ENCODE measurements at regions not wholly inside any gene's neighbourhood (a gene's known extent, or its start where the extent isn't known, plus 50 kb on each side); places are given as distances from the start of the nearest gene placed in this dataset.
"Not testable (repeated sequence)": the region's sequence is repeated elsewhere in the genome, so short reads cannot be mapped to it uniquely, and the experiment has no call there.

DNA sequence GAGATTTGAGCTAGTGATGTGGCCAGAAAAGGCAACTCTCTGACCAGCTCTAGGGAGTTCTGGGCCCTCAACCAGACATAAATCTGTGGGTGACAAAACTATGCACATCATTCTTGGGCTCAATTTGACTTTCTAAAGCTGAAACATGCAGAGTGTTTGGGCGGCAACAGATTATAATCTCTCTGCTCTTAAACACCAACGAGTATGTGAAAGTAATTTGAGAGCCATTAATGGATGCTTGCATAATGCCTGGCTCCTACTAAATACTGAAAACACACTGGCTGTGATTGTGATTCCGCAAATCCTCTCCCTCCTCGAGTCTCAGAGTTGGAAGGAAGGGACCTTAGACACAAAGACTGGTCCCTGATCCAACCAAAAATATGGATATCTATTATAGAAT lies 186.7 kb downstream of the UACA start:
- no peak for DNase-seq (ENCODE audit: low spot score)

DNA sequence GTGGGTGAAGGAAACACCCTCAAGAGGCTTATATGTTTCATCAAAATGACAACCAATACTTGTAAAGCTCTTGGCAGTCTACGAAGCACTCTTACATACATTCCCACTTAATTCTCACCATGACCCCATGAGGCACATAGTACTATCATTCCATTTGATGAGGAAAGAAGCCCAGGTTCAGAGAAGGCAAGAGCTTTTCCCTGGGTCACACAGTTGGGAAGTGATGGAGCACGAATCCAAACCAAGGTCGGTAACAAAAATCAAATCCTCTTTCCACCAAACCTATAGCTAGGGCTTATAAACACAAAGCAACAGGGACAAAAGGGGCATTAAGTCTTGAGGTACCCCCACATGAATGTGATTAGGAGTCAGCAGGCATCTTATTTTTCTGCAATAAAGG lies 187.1 kb downstream of the UACA start:
- no peak for DNase-seq (ENCODE audit: low spot score)

DNA sequence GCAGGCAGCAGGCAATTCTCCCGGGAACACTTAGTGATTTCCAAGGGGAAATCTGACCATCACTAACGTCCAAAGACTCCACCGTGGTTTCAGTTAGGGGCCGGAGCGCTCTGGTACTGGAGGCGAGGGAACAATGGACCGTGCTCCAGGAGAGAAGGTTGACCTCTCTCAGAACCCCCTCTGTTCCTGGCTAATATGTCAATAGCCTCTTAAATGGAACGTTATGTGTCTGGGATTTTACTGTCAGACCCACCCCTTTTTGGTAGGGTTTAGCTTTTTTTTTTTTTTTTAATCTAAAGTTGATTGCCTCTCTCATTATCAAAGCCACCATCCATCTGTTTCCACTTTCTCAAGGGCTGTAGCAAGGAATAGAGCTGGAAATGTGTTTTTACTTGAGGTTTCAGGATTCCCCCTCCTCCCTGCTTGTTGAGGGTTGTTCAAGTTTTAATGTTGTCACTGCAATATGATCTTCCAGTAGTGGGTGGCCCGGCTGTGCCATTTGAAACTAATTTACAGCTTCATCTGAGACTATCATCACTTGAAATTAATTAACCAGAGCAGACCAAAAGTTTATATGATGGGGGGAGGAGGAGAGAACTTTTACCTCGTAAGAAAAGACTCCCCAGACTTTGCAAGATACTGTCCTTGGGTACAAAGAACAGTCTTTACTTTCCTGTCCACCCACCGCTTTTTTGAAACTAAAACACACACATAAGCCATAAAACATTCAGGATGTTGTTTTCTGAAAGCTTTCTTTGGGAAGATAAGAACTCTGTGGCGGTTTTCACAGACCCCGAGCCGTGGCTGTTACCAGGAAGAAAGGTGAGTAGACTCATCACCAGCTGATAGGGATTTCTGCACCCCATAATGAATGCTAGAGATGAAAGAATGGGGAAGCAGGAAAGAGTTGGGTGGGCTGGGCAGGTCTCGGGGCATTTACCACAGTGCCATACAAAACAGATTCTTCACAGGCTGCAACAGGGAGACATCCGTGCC lies 187.8 kb downstream of the UACA start:
- no peak for DNase-seq (ENCODE audit: low spot score)

DNA sequence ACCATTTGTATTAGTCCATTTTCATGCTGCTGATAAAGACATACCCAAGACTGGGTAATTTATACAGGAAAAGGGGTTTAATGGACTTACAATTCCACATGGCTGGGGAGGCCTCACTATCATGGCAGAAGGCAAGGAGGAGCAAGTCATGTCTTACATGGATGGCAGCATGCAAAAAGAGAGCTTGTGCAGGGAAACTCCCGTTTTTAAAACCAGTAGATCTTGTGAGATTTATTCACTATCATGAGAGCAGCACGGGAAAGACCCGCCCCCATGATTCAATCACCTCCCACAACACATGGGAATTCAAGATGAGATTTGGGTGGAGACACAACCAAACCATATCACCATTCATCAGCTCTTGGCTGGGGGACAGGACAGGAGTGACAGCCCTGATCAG lies 189.0 kb downstream of the UACA start:
- not testable (repeated sequence) for DNase-seq (ENCODE audit: low spot score)

DNA sequence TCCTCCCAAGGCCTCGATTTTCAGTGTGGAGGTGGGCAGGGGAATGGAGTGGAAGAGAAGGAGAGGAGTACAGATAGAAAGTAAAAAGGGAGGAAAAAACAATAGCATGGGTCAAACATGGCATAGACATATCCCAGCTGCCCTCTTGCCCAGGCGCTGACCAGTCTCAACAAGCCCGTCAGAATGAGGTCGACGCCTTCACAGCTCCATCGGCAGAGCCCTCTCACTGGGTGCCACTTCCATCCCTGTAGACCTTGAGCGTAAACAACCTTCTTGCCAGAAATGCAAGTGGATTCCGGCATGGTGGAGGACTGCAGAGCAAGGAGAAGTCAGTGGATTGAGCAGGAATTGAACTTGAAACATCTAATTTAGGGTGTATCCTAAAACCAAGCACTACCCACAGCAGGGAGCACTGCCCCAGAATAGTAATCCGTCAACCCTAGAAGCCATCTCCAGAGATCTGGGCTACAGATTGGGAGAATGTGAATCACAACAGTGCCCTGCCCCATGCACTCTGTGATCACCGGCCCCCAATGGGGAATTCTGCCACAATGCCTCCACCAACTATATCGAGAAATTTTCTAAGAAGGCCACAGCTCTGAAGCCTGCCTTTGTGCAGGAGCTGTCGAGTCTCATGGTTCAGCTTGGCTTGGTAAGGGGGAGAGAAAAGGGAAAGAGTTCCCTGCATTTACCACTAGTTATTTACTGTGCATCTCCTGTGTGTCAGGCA lies 190.1 kb downstream of the UACA start:
- DNase-seq (ENCODE audit: low spot score) = no peak

DNA sequence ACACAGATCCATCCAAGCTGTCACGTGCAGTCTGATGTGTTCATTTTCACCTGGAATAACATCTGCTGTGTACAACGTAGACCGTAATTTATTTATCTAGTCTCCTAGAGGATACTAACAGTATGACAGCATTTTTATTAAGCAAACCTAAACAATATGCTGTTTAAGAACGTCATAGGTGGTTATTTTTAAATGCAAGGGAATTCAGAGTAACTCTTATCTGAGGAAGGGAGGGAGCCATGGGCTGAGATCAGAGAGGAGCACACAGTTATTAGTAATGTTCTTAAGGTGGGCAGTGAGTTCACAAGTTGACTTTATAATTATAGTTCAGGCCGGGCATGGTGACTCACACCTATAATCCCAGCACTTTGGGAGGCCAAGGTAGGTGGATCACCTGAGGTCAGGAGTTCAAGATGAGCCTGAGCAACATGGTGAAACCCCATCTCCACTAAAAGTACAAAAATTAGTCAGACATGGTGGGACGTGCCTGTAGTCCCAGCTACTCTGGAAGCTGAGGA lies 193.6 kb downstream of the UACA start:
- no peak for DNase-seq (ENCODE audit: low spot score)

DNA sequence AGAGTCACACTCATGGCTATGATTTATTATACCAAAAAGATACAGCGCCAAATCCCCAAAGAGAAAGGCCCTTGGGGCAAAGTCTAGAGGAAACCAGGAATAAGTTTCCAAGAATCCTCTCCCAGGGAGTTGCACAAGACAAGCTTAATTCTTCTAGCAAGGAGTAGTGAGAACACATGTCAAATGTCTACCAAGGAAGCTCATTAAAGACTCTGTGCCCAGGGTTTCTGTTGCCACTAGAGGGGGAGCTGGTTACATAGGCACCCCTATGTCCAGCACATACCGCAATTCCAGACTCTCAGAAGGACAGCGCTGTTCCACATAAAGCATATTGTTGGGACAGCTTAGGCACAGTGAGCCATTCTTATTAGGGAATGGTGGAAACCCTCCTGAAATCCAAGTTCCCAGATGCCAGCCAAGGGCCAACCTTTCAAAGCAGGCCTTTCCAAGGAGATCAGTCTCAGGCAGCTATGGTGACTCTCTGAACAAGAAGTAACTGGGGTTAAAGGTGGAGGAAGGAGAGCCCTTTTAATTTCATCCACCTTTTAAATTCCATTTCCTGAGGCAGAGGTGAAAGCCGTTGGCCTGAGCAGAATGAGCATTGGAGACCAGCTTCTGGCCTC lies 194.2 kb downstream of the UACA start:
- peak; percentile 62 for DNase-seq (ENCODE audit: low spot score)

DNA sequence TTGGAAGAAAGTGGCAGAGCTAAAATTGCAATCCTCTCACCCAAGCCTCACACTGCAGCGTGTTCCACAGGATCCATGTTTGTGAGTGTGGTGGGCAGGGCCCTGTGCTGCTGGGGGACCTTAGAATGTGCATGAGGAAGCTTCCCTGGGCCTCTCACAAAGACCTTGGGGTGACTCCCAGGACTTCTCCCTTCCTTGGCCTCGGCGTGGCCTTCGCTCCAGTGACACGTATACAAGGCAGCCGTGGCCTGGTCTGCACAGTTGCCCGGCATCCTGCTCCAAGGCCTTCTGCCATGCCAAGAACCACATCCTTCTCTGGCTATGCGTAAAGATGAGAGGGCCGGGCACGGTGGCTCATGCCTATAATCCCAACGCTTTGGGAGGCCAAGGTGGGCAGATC lies 196.4 kb downstream of the UACA start:
- no peak for DNase-seq (ENCODE audit: low spot score)

DNA sequence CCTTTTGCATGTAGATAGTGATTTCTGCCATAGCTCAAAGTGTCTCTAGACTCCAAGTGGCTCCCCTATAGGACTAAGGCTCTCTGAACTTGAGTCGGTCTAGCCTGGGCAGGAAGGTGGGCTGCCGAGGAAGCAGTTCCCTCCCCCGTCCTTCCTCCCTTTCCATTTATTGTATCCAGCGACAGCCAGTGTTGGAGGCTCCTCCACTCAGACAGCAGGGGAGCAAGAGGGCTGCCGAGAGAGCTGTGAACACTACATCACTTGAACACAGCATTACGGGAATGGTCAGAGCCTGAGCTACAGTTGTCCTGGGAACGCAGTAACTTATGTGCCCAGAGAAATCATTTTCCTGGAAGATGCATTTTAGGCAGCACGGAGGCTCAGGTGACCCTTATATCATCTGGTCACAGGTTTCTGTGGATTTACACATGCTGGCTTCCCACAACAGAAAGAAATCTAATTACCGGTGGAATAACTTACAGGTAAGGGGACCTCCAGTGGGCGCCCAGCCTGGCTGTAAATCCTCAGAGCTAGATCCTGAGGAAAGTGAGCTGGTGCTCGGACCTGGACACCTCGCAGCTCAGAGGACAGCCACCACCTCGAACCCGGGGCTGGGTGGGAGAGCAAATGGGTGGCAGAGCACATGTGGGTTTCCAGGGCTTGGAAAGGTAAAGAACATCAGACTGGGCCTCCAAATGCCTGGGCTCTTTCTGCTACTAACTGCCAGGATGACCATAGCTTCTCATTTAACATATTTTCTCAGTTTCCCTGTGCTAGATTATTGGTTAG lies 197.1 kb downstream of the UACA start:
- no peak for DNase-seq (ENCODE audit: low spot score)

DNA sequence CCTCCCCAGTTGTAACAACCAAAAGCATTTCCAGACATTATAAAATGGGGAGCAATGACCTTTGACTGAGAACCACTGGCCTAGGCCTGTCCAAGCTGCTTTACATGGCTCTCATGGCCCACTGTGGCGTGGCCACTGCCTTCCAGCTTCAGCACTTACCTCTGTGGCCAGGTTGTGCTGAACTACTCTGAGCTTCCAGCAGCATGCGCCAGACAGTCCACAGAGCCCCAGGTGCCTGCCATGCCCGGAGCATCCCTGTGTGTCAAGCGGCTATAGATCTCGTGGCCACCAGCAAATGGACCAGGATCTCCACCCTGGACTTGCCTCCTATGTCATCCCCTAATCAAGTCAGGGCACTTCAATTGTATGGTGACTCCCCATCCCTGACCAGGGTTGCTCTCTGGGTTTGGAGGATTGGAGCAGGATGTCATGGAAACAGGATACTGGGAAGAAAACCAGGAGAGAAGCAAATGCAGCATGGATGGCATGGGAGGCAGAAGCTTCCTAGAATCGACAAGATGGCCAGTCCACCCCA lies 199.7 kb downstream of the UACA start:
- DNase-seq (ENCODE audit: low spot score) = no peak

DNA sequence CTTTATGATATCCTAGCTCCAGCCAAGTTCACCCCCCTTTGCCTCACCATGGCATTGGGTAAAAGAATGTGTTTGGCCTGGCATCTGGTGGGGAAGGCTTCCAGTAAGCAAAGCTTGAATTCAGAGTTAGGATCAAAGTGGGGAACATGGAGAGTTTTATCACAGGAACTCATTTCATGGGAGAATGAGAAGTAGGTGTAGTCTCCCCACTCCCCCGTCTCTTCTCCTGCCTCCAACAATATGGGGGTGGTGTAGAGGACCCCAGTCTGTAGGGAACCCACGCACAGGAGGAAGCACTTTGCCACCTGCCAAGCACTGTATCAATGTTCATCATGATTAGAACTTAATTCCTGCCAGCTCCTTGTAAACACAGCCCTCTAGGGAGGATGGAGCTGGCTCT lies 200.5 kb downstream of the UACA start:
- DNase-seq (ENCODE audit: low spot score) = no peak

DNA sequence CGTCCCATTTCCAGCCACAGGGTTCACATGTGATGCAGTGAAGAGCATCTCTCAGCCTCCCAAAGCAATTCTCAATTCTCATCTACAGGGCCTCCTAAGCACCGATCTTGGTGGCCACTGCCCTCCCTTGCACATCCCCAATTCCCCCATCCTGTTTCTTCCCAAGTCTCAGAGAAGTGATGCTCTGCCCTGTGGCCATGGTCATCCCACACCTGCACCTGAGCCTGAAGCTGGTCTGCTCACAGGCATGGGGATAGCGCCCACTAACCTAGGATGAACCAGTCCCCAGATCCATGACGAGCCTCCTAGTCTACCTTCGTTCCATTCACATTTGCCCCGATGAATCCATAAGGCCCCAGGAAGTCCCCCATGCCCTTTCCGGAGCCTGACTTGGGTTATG lies 201.5 kb downstream of the UACA start:
- DNase-seq (ENCODE audit: low spot score) = no peak

DNA sequence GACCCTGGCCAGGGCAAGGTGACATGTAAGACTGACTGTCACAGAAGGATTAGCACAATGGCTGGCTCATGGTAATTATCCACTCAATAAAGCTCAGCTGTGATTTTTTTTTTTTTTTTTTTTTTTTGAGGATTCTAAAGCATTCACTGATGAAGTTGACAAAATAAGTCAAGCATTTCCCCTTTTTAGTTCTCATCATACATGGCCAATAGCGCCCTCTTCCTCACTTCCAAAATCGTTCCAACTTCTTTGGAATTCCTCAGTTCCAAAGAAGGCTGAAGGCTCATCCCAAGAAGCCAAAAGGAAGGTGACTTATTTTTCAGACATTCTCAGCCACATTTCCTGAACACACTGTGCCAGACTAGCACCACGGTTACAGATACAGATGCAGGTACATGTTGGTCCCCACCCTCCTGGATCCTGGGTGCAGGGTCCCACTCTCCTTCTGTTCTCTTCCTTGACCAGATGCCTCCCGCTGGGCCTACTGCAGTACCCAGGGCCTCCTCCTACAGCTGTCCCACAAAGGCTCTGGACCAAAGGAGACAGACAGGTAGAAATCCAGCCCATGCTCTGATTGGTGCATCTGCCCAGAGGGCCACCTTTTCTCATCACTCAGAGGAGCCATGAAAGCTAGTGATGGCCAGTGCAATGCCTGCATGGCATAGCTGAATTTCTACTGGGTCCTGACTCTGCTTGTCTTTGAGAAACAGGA lies 202.6 kb downstream of the UACA start:
- no peak for DNase-seq (ENCODE audit: low spot score)

DNA sequence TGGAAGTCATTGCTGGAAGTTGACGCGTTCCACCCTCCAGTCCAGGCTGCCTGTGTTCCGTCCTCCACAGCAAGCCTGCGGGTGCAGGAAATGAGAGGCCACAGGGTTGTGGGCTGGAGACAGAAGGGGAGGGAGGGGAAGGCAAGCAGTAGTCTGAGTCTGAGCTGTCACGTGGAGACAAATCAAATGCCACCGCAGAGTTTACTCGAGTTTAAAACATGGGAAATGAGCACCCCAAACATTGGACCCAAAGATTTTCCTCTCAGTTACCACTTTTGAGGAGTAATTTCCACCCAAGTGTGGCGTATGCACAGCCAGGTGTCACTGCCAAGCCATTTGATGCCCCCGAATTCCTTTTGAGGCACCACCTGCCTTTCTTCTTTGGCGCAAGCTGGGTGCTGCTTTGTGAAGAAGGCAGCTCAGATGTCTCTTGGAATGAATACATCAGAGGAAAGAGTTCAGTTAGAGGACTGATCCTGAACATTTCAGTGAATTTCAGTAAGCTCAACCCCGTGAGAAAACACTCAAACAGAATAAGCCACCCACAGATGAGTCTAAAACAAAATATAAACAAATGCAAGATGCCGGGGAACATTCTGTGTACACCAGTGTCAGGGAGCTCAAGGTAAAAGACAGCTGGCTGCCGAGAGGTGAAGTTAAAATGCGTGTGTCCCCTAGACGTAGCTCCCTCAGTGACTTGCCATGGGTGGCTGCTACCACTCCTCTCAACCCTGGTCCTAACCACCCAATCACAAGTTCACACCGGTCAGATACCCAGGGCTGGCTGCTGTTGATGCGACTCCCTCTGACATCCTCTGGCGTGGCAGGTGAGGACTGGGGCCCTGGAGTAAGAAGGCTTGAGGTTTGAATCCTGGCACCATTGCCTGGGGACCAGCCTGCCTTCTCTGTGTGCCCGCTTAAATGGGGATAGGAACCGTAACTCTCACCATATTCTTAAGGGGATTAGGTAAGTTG lies 203.8 kb downstream of the UACA start:
- peak; percentile 74 for DNase-seq (ENCODE audit: low spot score)

DNA sequence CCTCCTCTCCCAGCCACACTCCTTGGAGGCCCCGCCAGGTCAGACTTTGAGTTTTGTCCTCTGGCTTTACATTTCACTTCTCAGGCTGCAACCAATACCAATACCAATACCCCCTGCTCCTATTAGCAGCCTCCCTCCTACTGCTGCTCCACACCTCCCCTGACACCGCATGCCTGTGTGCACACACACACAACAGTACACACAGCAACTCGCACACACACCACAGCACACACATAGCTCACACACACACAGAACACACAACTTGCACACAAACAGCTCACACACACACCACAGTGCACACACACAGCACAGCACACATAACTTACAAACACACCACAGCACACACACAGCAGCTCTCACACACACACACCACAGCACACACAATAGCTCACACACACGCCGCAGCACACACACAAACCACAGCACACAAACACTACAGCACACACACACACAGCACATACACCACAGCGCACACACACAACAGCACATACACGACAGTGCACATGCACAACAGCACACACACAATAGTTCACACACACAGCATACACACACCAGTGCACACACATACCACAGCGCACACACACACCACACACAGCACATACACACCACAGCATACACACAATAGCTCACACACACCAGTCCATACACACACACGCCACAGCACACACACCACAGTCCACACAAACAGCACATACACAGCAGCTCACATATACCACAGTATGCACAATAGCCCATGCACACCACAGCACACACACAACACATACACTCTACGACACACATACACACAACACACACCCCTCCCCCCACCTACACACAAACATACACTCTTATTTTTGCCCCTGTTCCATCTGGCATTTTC lies 204.7 kb downstream of the UACA start:
- DNase-seq (ENCODE audit: low spot score) = no peak

DNA sequence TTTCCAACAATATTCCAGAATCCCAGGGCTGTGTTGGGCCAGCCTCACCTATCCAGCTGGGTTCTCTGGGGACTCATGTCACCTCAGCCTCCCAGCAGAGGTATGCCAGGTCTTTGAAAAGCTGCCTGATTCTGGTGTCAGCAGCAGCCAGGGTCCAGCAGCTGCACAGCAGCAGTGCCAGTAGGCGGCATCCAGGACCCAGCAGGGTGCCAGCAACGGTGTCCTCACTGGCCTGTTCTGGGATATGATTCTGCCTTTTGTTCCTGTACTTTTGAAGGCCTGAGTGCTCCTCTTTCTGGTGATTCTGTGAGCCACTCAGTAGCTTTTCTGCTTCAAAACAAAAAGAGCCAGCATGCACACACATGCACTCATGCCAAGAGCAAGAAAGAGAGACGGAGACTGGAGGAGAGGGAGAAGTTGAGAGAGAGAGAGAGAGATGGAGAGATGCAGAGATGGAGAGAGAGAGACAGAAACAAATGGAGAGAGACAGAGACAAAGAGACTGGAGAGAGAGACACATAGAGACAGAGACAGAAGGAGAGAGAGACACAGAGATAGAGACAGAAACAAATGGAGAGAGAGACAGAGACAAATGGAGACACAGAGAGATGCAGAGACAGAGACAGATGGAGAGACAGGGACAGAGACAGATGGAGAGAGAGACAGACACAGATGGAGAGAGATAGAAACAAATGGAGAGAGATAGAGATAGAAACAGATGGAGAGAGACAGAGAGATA lies 205.7 kb downstream of the UACA start:
- DNase-seq (ENCODE audit: low spot score) = no peak

DNA sequence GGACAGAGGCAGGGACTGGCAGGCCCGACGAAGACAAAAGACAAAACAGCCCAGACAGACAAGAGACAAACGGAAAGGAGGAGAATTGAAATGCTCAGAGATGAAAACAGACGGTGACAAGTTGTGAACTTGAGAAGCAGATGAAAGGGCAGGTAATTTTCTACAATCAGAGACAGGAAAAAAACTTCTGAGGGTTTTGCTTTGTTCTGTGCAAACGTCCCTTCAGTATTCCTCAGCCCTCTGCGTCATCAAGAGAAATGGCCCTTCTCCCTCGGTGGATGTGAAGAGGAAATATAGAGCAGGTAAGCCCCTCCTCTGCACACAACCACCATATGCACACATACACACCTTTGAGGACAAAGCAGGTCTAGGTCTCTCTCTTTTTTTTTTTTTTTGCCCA lies 206.6 kb downstream of the UACA start:
- no peak for DNase-seq (ENCODE audit: low spot score)

DNA sequence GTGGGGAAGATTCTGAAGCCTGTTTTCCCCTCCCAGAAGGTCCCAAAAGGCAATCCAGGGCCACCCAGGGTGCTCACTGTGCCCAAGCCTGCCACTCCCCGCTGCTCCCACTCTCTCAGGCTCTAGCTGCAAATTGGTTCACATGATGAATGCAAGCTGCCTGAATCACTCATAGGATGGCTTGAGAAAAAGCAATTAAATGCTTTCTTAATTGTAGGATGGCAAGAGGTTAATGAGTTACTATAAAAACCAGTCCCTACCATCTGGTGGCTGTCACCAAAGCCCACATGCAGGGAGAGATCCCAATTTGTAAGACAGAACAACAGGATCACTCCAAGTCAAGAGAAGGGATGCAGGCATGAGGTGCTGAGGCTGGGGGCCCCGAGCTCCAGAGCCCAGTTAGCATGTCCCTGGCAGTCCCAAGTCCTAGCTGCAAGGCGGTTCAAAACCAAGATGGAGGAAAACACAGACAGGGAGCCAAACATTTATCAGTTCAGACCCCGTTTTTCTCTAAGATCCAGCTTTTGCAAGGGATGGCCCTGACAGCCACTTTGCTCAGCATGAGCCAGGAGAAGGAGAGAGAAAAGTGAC lies 207.1 kb downstream of the UACA start:
- no peak for DNase-seq (ENCODE audit: low spot score)

Data from hepatic stellate cell (primary cell).